ENCODE measurements at regions not wholly inside any gene's neighbourhood (a gene's known extent, or its start where the extent isn't known, plus 50 kb on each side); places are given as distances from the start of the nearest gene placed in this dataset.

- no peaks in the 10 kb centered on the region for H3K9me3 ChIP-seq (ENCODE audit: control insufficient read depth, insufficient read depth, low read depth, low read length)
- no peaks in the 10 kb centered on the region for H3K36me3 ChIP-seq (ENCODE audit: control insufficient read depth in 2 of 2, insufficient read depth in 1 of 2, low read length in 2 of 2)
- H3K4me1 ChIP-seq (ENCODE audit: control insufficient read depth, insufficient read depth, low read length): peaks cover 18% of the 10 kb centered on the region
- ChIA-PET POLR2A (no interaction called here), CTCF (no interaction called here)
- no peak for TF ChIP-seq SCRT1 (tag by site-specific recombination; IDR thresholded peaks at IDR 0.05; ENCODE audit: borderline replicate concordance)
- TF ChIP-seq ZNF660 (tag by site-specific recombination; IDR thresholded peaks at IDR 0.05): no peak
- no peak for TF ChIP-seq ZNF654 (tag by site-specific recombination; IDR thresholded peaks at IDR 0.05; ENCODE audit: low read depth)
- TF ChIP-seq ZNF521 (tag by site-specific recombination; IDR thresholded peaks at IDR 0.05): no peak
- TF ChIP-seq ZNF341 (tag by site-specific recombination; IDR thresholded peaks at IDR 0.05; ENCODE audit: low read depth): no peak
- TF ChIP-seq, protein P1, sequence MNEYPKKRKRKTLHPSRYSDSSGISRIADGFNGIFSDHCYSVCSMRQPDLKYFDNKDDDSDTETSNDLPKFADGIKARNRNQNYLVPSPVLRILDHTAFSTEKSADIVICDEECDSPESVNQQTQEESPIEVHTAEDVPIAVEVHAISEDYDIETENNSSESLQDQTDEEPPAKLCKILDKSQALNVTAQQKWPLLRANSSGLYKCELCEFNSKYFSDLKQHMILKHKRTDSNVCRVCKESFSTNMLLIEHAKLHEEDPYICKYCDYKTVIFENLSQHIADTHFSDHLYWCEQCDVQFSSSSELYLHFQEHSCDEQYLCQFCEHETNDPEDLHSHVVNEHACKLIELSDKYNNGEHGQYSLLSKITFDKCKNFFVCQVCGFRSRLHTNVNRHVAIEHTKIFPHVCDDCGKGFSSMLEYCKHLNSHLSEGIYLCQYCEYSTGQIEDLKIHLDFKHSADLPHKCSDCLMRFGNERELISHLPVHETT (tag by site-specific recombination; IDR thresholded peaks at IDR 0.05): no peak
- no peak for TF ChIP-seq ZNF623 (tag by site-specific recombination; IDR thresholded peaks at IDR 0.05)
- TF ChIP-seq ZNF202 (tag by site-specific recombination; IDR thresholded peaks at IDR 0.05; ENCODE audit: borderline replicate concordance): no peak
- no peak for TF ChIP-seq KLF1 (tag by site-specific recombination; IDR thresholded peaks at IDR 0.05)
- TF ChIP-seq ZNF791 (tag by site-specific recombination; IDR thresholded peaks at IDR 0.05): no peak
- TF ChIP-seq HOXC10 (CRISPR knock-in tag; IDR thresholded peaks at IDR 0.05): no peak
- TF ChIP-seq ZSCAN23 (tag by site-specific recombination; IDR thresholded peaks at IDR 0.05): no peak
- no peak for TF ChIP-seq KLF16 (tag by site-specific recombination; IDR thresholded peaks at IDR 0.05)
- TF ChIP-seq, protein P2, sequence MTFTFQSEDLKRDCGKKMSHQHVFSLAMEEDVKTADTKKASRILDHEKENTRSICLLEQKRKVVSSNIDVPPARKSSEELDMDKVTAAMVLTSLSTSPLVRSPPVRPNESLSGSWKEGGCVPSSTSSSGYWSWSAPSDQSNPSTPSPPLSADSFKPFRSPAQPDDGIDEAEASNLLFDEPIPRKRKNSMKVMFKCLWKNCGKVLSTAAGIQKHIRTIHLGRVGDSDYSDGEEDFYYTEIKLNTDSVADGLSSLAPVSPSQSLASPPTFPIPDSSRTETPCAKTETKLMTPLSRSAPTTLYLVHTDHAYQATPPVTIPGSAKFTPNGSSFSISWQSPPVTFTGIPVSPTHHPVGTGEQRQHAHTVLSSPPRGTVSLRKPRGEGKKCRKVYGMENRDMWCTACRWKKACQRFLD (tag by site-specific recombination; IDR thresholded peaks at IDR 0.05): no peak
- TF ChIP-seq GLI4 (tag by site-specific recombination; IDR thresholded peaks at IDR 0.05): no peak
- no peak for TF ChIP-seq ZBTB48 (tag by site-specific recombination; IDR thresholded peaks at IDR 0.05)
- no peak for TF ChIP-seq ZNF76 (tag by site-specific recombination; IDR thresholded peaks at IDR 0.05; ENCODE audit: borderline replicate concordance, low read depth)
- no peak overlapping the region for H3K27ac ChIP-seq (ENCODE audit: extremely low read depth, low read depth, low read length)
- H3K4me3 ChIP-seq (ENCODE audit: low read depth, low read length): no peak overlapping the region
These were observed 817.4 kb upstream of the ACVR2A start for GRCh38 chr2:147027436-147027835.

DNA sequence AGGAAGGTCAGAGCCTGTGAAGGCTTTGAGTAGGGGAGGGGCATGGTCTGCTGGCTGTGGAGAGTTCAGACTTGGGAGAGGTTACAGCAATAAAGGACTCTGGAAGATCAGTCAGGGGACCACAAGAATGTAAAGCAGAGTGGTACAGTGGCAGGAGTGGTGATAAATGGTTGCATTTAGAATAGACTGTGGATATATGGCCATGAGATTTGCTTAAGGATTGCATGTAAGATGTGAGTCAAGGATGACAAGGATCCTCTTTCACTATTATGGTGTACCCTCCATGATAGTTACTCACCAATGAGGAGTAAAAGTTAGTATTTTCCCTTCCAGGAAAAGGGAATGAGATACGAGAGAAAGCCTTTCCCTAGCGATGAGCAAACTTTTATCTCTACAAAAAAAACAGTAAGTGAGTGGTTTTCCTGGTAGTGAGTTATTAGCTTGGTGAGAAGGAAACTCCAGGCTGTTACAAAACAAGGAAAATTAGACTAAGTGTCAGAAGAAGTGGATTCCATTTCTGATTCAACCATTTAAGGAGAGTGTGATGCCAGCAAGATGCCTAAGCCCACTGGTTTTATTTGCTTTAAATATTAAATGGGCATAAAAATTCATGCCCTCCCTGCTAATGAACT is 818.0 kb upstream of the ACVR2A start:
- no peaks in the 10 kb centered on the region for H3K9me3 ChIP-seq (ENCODE audit: control insufficient read depth, insufficient read depth, low read depth, low read length)
- ChIA-PET CTCF (interaction anchor here (0.6 to 1.7 kb wide), 3 partner anchors 19 to 849 kb away, joined by 3 read pairs; no protein-coding TSS in a partner anchor), POLR2A (no interaction called here)
- no peak overlapping the region for H3K4me3 ChIP-seq (ENCODE audit: low read depth, low read length)
- TF ChIP-seq PRDM1 (tag by site-specific recombination; IDR thresholded peaks at IDR 0.05) (0 out of 2 replicates have a peak, but pooled peaks have one; percentile 10), ZNF792 (tag by site-specific recombination; IDR thresholded peaks at IDR 0.05) (no peak)
- H3K36me3 ChIP-seq (ENCODE audit: control insufficient read depth in 2 of 2, insufficient read depth in 1 of 2, low read length in 2 of 2): no peaks in the 10 kb centered on the region
- H3K4me1 ChIP-seq (ENCODE audit: control insufficient read depth, insufficient read depth, low read length): peaks cover 12% of the 10 kb centered on the region
- no peak overlapping the region for H3K27ac ChIP-seq (ENCODE audit: extremely low read depth, low read depth, low read length)

- Histone ChIP-seq H3K27ac (ENCODE audit: extremely low read depth, low read depth, low read length) (no peak overlapping the region), H3K4me3 (ENCODE audit: low read depth, low read length) (no peak overlapping the region), H3K9me3 (ENCODE audit: control insufficient read depth, insufficient read depth, low read depth, low read length) (no peaks in the 10 kb centered on the region), H3K4me1 (ENCODE audit: control insufficient read depth, insufficient read depth, low read length) (peaks cover 5% of the 10 kb centered on the region), H3K36me3 (ENCODE audit: control insufficient read depth in 2 of 2, insufficient read depth in 1 of 2, low read length in 2 of 2) (no peaks in the 10 kb centered on the region)
- POLR2A ChIA-PET: no interaction called here
- CTCF ChIA-PET: interaction anchor here (0.6 to 1.7 kb wide), 4 partner anchors 20 to 848 kb away, joined by 3 to 5 read pairs (median 3); no protein-coding TSS in a partner anchor
- TF ChIP-seq RBAK (tag by site-specific recombination; IDR thresholded peaks at IDR 0.05): no peak
- TF ChIP-seq FEZF1 (tag by site-specific recombination; IDR thresholded peaks at IDR 0.05): no peak
- no peak for TF ChIP-seq ZNF585B (tag by site-specific recombination; IDR thresholded peaks at IDR 0.05)
- TF ChIP-seq KLF8 (tag by site-specific recombination; IDR thresholded peaks at IDR 0.05): no peak
These were observed 818.9 kb upstream of the ACVR2A start for GRCh38 chr2:147025646-147026585.

Measured in HEK293 (cell line).